AG08396 (cell line): ENCODE measurements at regions not wholly inside any gene's neighbourhood (a gene's known extent, or its start where the extent isn't known, plus 50 kb on each side); places are given as distances from the start of the nearest gene placed in this dataset.

ENCODE experiments used
- DNase-seq: peaks from one replicate; pipeline ENCODE4 v3.0.0; 2012; ENCODE audit warnings: low spot score, mixed read lengths

DNA sequence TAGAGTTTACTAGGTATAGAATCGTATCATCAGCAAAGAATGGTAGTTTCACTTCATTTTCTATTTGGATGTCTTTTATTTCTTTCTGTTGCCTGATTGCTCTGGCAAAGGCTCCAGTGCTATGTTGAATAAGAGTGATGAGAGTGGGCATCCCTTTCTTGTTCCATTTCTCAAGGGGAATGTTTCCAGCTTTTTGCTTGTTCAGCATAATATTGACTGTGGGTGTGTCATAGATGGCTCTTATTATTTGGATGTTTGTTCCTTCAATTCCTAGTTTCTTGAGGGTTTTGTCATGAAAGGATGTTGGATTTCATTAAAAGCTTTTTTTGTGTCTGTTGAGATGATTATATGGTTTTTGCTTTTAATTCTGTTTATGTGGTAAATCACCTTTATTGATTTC is 1114.5 kb downstream of the RAPGEF2 start:
- no peak for DNase-seq

DNA sequence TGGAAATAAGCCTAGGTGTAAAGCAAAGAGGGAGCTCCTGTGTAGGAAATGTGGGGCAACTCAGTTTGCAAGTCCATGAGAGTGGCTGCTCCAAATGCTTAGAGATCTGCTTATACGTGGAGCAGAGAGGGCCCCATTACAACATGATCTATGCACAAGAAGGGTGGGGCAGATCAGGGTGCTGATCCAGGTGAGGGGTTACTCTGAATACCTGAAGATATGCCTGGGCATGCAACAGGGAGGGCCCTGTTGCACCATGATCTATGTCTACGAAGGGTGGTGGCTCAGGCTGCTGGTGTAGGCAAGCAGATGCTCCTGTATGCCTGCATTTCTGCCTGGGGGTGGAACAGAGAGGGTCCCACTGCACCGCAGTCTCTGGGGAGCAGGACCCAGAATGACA is 1121.2 kb downstream of the RAPGEF2 start:
- DNase-seq: no peak

DNA sequence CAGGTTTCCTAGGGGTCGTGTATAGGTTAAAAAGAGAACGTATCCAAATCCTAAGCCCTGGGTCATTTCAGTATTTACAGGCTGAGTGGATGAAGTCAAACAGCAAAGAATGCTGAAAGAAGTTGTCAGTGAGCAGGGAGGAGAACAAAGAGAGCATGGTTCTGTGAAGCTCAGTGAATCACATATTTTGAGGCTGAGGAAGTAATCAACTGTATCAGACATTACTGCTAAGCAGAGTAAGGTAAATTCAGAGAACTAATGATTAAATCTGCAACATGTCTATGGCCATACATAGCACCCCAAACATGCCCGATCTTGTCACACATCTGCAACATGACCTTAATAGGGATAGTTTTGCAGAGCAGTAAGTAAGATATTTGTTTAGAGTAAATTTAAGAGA is 1130.3 kb downstream of the RAPGEF2 start:
- no peak for DNase-seq

- DNase-seq: no peak
Observed at GRCh38 chr4:160235285-160235684, 1132.4 kb downstream of the RAPGEF2 start.

- no peak for DNase-seq
Observed at GRCh38 chr4:160235771-160236170, 1132.9 kb downstream of the RAPGEF2 start.

GRCh38 chr4:160238790-160239189 is 1135.9 kb downstream of the RAPGEF2 start:
- no peak for DNase-seq

- no peak for DNase-seq
Observed at GRCh38 chr4:160247091-160247656, 1144.3 kb downstream of the RAPGEF2 start.

- no peak for DNase-seq
Observed at GRCh38 chr4:160251522-160252170, 1148.8 kb downstream of the RAPGEF2 start.

DNA sequence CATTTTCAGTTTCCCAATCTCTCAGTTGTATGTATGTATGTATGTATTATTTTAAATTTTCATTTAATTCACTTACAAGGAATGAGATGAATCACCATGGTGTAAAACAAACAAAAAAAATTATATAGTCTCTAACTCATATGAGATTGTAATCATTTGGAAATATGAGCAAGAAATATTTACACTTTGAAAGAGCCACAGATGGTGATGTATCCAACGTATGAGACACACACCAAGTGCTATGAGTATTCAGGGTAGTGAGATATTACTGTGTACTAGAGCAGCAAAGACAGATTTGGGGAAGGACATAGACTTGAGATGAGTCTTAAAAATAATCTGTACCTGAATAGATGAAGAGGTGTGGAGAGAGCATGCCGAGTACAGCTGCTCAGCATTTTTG is 1154.4 kb downstream of the RAPGEF2 start:
- no peak for DNase-seq

DNA sequence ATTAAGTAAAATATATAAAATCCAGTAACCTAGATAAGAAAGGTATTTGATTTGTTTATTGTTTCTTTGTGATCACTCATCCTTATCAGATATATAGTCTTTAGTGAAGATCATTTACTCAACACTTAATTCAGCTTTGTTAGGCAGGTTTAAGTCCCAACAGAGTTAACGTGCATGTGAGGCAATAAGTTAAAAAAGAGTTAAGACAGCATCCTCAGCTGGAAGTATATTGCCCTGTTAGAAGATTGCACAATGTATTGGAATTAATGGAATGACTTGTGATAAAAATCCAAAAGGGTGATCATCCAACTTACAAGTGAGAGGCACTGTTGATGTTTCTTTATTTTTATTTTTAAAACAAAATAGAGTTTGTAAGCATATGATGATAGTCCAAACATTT is 1162.1 kb downstream of the RAPGEF2 start:
- DNase-seq: no peak

- no peak for DNase-seq
Observed at GRCh38 chr4:160265836-160266235, 1163.0 kb downstream of the RAPGEF2 start.

DNA sequence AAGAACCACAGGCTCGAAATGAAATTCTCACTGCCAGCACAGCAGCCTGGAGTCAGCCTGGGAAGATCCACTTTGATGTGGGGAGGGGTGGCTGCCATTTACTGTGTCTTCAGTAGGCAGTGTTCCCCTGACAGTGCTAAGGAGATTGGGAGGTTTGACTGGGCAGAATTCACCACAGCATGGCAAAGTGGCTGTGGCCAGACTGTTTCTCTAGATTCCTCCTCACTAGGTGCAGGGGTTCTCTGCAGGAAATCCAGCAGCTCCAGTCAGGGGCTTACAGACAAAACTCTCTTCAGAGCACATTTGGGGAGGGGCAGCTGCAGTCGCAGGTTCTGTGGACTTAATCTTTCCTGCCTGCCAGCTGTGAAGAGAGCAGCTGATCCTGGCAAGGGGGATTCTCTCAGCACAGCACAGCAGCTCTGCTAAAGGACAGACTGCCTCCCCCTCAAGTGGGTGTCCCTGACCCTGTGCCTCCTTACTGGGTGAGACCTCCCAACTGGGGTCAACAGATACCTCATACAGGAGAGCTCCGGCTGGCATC is 1174.0 kb downstream of the RAPGEF2 start:
- DNase-seq: no peak

DNA sequence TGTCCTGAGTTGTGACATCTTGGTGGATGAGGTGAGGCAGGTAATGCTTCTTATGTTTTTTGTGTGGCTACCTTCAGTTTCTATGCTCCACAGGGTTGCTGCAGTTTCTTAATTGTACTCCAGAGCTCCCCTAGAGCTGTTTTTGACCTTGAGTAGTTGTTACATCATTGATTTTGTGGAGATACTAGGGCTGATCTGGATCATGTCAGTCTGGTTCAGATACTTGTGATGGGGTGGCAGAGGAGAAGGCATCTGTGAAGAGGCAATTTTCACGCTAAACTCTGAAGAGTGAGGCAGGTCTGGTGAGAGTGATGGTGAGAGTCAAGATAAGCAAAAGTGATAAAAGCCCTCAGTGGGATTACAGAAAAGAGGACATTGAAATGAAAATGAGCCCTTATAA is 1180.2 kb downstream of the RAPGEF2 start:
- DNase-seq: no peak

DNA sequence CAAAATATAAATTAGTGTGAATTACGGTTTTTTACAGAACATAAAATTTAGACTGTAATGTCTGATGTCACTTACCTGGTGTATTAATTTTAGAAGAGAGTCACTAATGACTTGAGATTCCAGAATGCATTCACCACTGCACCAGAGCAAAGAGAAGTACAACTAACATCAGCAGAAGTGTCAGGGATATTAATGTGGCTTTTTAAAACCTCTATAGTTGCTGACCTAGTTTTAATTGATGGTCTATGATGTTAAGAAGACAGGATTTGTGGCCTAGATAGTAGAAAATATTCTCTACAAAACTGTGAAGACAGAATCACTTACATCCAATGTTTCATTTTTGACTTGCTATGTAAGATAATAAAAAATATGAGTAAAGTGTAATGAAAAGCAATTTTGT is 1181.6 kb downstream of the RAPGEF2 start:
- DNase-seq: no peak

- no peak for DNase-seq
Observed at GRCh38 chr4:160286051-160286450, 1183.2 kb downstream of the RAPGEF2 start.

GRCh38 chr4:160296476-160296875 is 1193.6 kb downstream of the RAPGEF2 start:
- no peak for DNase-seq

- no peak for DNase-seq
Observed at GRCh38 chr4:160299177-160299576, 1196.3 kb downstream of the RAPGEF2 start.

DNA sequence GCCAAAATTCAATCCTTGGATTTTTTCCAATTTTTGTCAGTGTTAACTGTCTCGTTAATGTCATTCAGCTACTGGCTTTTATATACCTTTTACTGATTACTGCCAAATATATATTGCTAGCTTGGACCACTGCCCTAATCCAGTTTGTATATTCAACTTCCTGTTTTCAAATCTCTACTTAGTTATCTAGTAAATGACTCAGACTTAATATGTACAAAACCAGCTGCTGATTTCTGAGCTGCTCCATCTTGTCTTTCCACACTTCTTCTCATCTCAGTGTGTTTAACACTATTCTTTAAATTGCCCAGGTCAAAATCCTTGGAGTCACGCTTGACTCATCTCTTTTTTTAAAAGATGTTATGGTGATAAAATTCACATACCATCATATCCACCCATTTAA is 1196.7 kb downstream of the RAPGEF2 start:
- no peak for DNase-seq

GRCh38 chr4:160316036-160316435 is 1213.2 kb downstream of the RAPGEF2 start:
- DNase-seq: no peak

- no peak for DNase-seq
Observed at GRCh38 chr4:160318567-160319220, 1215.8 kb downstream of the RAPGEF2 start.

DNA sequence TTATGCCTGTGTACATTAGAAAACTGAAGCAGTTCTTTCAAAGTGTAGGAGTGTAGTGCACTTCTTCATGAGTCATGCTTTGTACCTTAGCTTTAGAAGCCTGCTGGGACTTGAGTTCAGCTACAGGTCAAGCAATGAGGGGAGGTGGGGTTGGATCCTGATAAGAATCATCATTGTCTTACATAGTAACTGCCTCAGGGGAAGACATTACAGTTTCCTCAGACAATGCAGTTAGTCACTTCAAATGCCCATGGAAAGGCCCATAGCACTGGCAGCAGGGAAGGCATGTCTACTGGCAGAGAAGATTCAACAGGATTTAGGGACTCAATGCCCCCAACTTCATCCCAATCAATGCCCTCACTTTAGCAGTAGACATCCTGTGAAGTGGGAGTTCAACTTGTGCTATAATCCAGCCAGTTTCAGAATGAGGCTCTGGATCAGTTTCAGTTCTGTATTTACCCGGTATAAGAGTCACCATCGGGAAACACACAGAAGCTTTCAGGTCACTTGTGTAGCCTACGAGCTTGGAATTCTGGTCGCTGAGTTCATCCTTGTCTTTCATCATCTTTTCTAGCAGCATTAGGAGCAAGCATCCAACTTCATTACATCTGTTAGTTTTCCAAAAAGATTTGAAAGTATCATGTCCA is 1216.5 kb downstream of the RAPGEF2 start:
- no peak for DNase-seq

DNA sequence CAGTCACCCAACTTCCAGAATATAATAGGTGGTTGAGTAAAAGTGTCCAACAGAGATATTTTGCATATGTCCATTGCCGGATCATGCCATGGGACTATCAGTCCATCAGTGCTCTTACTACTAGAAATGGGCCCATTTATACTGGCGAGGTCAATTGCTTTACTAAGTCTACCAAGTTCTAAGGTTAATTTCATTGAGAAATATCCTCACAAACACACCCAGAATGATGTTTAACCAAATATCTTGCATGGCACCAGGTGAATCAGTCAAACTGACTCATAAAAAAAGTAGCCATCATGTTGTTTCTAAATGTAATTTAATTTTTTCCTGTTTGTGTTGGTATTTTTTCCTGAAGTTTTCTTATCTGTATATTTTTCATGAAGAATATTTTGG is 1217.0 kb downstream of the RAPGEF2 start:
- DNase-seq: no peak

- DNase-seq: no peak
Observed at GRCh38 chr4:160326110-160326509, 1223.2 kb downstream of the RAPGEF2 start.
